SK-N-SH treated with all-trans-retinoic acid at 6 μM for 48 hours (cell line): ENCODE measurements at regions not wholly inside any gene's neighbourhood (a gene's known extent, or its start where the extent isn't known, plus 50 kb on each side); places are given as distances from the start of the nearest gene placed in this dataset.

Source experiments
- ARNTL ChIP-seq: fragments of 450-650 bp; formaldehyde crosslinking; IDR thresholded peaks from 2 replicates; pipeline ENCODE4 v1.5.0; 2020; ENCODE audit warnings: low read depth, mild to moderate bottlenecking, moderate library complexity, borderline replicate concordance
- GLIS3 ChIP-seq: fragments of 250-450 bp; sonication (Bioruptor Pico); IDR thresholded peaks from 2 replicates; pipeline ENCODE4 v1.5.0; 2020; ENCODE audit warnings: mild to moderate bottlenecking, moderate library complexity
- OSR1 ChIP-seq: fragments of 250-450 bp; sonication (Bioruptor Pico); IDR thresholded peaks from 2 replicates; pipeline ENCODE4 v1.8.0; 2022; ENCODE audit warnings: moderate library complexity, mild to moderate bottlenecking, inconsistent platforms
- PPARA ChIP-seq: fragments of 250-450 bp; sonication (Bioruptor Pico); IDR thresholded peaks from 2 replicates; pipeline ENCODE4 v1.5.0; 2020; ENCODE audit warnings: mild to moderate bottlenecking, borderline replicate concordance
- RARB ChIP-seq: fragments of 250-450 bp; sonication (Bioruptor Pico); IDR thresholded peaks from 2 replicates; pipeline ENCODE4 v1.8.0; 2021; ENCODE audit warnings: mild to moderate bottlenecking, moderate library complexity
- ZC3H10 ChIP-seq: fragments of 250-450 bp; sonication (Bioruptor Pico); IDR thresholded peaks from 2 replicates; pipeline ENCODE4 v1.5.1; 2021; ENCODE audit warnings: mild to moderate bottlenecking, moderate library complexity
- ZFP30 ChIP-seq: fragments of 450-650 bp; formaldehyde crosslinking; IDR thresholded peaks from 2 replicates; pipeline ENCODE4 v1.5.0; 2022; ENCODE audit warnings: mild to moderate bottlenecking, moderate library complexity
- ZNF565 ChIP-seq: fragments of 450-650 bp; formaldehyde crosslinking; conservative IDR thresholded peaks from 2 replicates; pipeline ENCODE4 v1.5.0; 2020; ENCODE audit warnings: low read depth, mild to moderate bottlenecking, moderate library complexity
- ZNF70 ChIP-seq: fragments of 450-650 bp; formaldehyde crosslinking; IDR thresholded peaks from 2 replicates; pipeline ENCODE4 v1.5.0; 2020; ENCODE audit warnings: mild to moderate bottlenecking, moderate library complexity
- ZNF8 ChIP-seq: fragments of 450-650 bp; formaldehyde crosslinking; IDR thresholded peaks from 2 replicates; pipeline ENCODE4 v1.5.0; 2020; ENCODE audit warnings: mild to moderate bottlenecking, moderate library complexity
- TF ChIP-seq, protein P1 (sequence below): fragments of 250-450 bp; sonication (Bioruptor Pico); IDR thresholded peaks from 2 replicates; pipeline ENCODE4 v1.8.0; 2020; ENCODE audit warnings: mild to moderate bottlenecking, moderate library complexity, borderline replicate concordance
- TF ChIP-seq, protein P2 (sequence below): fragments of 250-450 bp; sonication (Bioruptor Pico); IDR thresholded peaks from 2 replicates; pipeline ENCODE4 v1.5.1; 2021; ENCODE audit warnings: mild to moderate bottlenecking, moderate library complexity
- TF ChIP-seq, protein P3 (sequence below): fragments of 250-450 bp; sonication (Bioruptor Pico); IDR thresholded peaks from 2 replicates; pipeline ENCODE4 v1.8.0; 2021; ENCODE audit warnings: low read depth, mild to moderate bottlenecking, moderate library complexity, borderline replicate concordance

DNA sequence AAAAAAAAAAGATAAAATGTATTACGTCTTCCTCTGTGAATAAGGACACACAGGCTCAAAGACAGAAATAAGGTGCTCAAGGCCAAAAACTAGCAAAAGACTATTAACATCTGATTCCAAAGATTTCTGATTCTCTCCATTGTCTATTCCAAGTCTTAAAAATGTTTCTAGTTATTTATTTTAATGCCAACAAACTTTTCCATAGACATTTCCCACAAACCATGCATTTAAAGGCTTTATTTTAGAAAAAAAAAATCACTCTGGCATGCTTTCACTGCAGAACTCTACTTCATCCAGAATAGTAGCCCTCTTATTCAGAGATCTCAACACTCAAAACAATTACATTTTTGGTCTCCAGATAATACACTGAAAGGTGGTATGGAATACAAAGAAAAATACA, 545.0 kb upstream of the TENM3 start:
- TF ChIP-seq RARB (CRISPR knock-in tag) (no peak), ZNF565 (CRISPR knock-in tag) (no peak), ZFP30 (CRISPR knock-in tag) (no peak), ZC3H10 (CRISPR knock-in tag) (no peak), OSR1 (no peak), PPARA (no peak), GLIS3 (CRISPR knock-in tag) (no peak), ARNTL (no peak), ZNF70 (no peak), ZNF8 (no peak)
- TF ChIP-seq, protein P1, sequence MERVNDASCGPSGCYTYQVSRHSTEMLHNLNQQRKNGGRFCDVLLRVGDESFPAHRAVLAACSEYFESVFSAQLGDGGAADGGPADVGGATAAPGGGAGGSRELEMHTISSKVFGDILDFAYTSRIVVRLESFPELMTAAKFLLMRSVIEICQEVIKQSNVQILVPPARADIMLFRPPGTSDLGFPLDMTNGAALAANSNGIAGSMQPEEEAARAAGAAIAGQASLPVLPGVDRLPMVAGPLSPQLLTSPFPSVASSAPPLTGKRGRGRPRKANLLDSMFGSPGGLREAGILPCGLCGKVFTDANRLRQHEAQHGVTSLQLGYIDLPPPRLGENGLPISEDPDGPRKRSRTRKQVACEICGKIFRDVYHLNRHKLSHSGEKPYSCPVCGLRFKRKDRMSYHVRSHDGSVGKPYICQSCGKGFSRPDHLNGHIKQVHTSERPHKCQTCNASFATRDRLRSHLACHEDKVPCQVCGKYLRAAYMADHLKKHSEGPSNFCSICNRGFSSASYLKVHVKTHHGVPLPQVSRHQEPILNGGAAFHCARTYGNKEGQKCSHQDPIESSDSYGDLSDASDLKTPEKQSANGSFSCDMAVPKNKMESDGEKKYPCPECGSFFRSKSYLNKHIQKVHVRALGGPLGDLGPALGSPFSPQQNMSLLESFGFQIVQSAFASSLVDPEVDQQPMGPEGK (CRISPR knock-in tag): no peak
- TF ChIP-seq, protein P2, sequence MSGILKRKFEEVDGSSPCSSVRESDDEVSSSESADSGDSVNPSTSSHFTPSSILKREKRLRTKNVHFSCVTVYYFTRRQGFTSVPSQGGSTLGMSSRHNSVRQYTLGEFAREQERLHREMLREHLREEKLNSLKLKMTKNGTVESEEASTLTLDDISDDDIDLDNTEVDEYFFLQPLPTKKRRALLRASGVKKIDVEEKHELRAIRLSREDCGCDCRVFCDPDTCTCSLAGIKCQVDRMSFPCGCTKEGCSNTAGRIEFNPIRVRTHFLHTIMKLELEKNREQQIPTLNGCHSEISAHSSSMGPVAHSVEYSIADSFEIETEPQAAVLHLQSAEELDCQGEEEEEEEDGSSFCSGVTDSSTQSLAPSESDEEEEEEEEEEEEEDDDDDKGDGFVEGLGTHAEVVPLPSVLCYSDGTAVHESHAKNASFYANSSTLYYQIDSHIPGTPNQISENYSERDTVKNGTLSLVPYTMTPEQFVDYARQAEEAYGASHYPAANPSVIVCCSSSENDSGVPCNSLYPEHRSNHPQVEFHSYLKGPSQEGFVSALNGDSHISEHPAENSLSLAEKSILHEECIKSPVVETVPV (CRISPR knock-in tag): no peak
- TF ChIP-seq, protein P3, sequence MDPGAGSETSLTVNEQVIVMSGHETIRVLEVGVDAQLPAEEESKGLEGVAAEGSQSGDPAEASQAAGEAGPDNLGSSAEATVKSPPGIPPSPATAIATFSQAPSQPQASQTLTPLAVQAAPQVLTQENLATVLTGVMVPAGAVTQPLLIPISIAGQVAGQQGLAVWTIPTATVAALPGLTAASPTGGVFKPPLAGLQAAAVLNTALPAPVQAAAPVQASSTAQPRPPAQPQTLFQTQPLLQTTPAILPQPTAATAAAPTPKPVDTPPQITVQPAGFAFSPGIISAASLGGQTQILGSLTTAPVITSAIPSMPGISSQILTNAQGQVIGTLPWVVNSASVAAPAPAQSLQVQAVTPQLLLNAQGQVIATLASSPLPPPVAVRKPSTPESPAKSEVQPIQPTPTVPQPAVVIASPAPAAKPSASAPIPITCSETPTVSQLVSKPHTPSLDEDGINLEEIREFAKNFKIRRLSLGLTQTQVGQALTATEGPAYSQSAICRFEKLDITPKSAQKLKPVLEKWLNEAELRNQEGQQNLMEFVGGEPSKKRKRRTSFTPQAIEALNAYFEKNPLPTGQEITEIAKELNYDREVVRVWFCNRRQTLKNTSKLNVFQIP: no peak
